GM12865 (cell line): ENCODE measurements at regions not wholly inside any gene's neighbourhood (a gene's known extent, or its start where the extent isn't known, plus 50 kb on each side); places are given as distances from the start of the nearest gene placed in this dataset.
A peak's percentile ranks its signal among the peaks of the same experiment; 100 is the strongest.

Source experiments
- DNase-seq: peaks from one replicate; pipeline ENCODE4 v3.0.0; 2010; ENCODE audit warnings: low read depth
- H3K4me3 ChIP-seq: 2 replicates; pipeline ENCODE4 v1.5.1; 2011; ENCODE audit warnings: mild to moderate bottlenecking, low read depth, low read length, control low read depth
- CTCF ChIP-seq: IDR thresholded peaks from 2 replicates; pipeline ENCODE4 v1.5.1; 2011; ENCODE audit warnings: low read length, control low read depth, low read depth, inconsistent platforms; ENCODE audit not compliant: insufficient read depth; ENCODE audit errors: missing control alignments

- DNase-seq = no peak
- no peak for TF ChIP-seq CTCF
Observed at GRCh38 chr10:3892440-3893425, 107.7 kb upstream of the KLF6 start.

GRCh38 chr10:3891396-3891795 lies 106.4 kb upstream of the KLF6 start:
- H3K4me3 ChIP-seq = no peak overlapping the region
- no peak for DNase-seq
- no peak for TF ChIP-seq CTCF

More at GRCh38 chr10:3892440-3893425, 107.7 kb upstream of the KLF6 start:
- H3K4me3 ChIP-seq = no peak overlapping the region

GRCh38 chr10:3890602-3891352 lies 105.8 kb upstream of the KLF6 start:
- H3K4me3 ChIP-seq = no peak overlapping the region
- no peak for DNase-seq
- TF ChIP-seq CTCF = no peak

GRCh38 chr10:3889961-3890522 lies 105.0 kb upstream of the KLF6 start:
- TF ChIP-seq CTCF = no peak
- no peak for DNase-seq
- no peak overlapping the region for H3K4me3 ChIP-seq

GRCh38 chr10:3887885-3888476 lies 103.0 kb upstream of the KLF6 start:
- TF ChIP-seq CTCF = no peak
- H3K4me3 ChIP-seq = no peak overlapping the region
- DNase-seq = peak; percentile 83

- peak overlapping the region; percentile 6; the same call in 1 of the 2 replicates for H3K4me3 ChIP-seq
- DNase-seq = no peak
- no peak for TF ChIP-seq CTCF
Observed at GRCh38 chr10:3887404-3887803, 102.4 kb upstream of the KLF6 start.
